KMS-11 (cell line): ENCODE measurements at regions not wholly inside any gene's neighbourhood (a gene's known extent, or its start where the extent isn't known, plus 50 kb on each side); places are given as distances from the start of the nearest gene placed in this dataset.

ENCODE experiments used
- H2AFZ ChIP-seq: fragments of 200-600 bp; sonication (generic); 2 replicates; pipeline ENCODE4 v1.6.1; 2016; ENCODE audit warnings: antibody characterized with exemption, mixed run types, low read depth
- H3K27ac ChIP-seq: fragments of 200-600 bp; sonication (generic); 2 replicates; pipeline ENCODE4 v1.6.1; 2016; ENCODE audit warnings: mild to moderate bottlenecking, mixed run types
- H3K27me3 ChIP-seq: fragments of 200-600 bp; sonication (generic); 2 replicates; pipeline ENCODE4 v1.6.1; 2017; ENCODE audit warnings: mild to moderate bottlenecking, low read depth, mixed run types, moderate library complexity; ENCODE audit not compliant: insufficient read depth
- H3K36me3 ChIP-seq: fragments of 200-600 bp; sonication (generic); 2 replicates; pipeline ENCODE4 v1.6.1; 2017; ENCODE audit warnings: mild to moderate bottlenecking, mixed run types; ENCODE audit not compliant: insufficient read depth
- H3K4me1 ChIP-seq: fragments of 200-600 bp; sonication (generic); 2 replicates; pipeline ENCODE4 v1.6.1; 2016; ENCODE audit warnings: mild to moderate bottlenecking, low read depth, mixed run types; ENCODE audit not compliant: poor library complexity, severe bottlenecking
- H3K4me2 ChIP-seq: fragments of 200-600 bp; sonication (generic); 2 replicates; pipeline ENCODE4 v1.7.0; 2016; ENCODE audit warnings: mild to moderate bottlenecking, mixed run types
- H3K4me3 ChIP-seq: fragments of 200-600 bp; sonication (generic); IDR thresholded peaks from 2 replicates; pipeline ENCODE4 v1.6.1; 2017; ENCODE audit warnings: low read depth, low read length, mixed read lengths; ENCODE audit not compliant: insufficient read depth
- H3K79me2 ChIP-seq: fragments of 200-600 bp; sonication (generic); 2 replicates; pipeline ENCODE4 v1.6.1; 2016; ENCODE audit warnings: low read depth, mixed run types; ENCODE audit not compliant: insufficient read depth
- H3K9ac ChIP-seq: fragments of 200-600 bp; sonication (generic); 2 replicates; pipeline ENCODE4 v1.6.1; 2016; ENCODE audit warnings: mild to moderate bottlenecking, mixed run types
- H4K20me1 ChIP-seq: fragments of 200-600 bp; sonication (generic); 2 replicates; pipeline ENCODE4 v1.6.1; 2016; ENCODE audit warnings: mild to moderate bottlenecking, mixed run types; ENCODE audit not compliant: insufficient read depth
- CTCF ChIP-seq: fragments of 200-600 bp; sonication (generic); conservative IDR thresholded peaks from 2 replicates; pipeline ENCODE4 v1.6.1; 2017; ENCODE audit warnings: low read depth, mild to moderate bottlenecking, antibody characterized with exemption, low read length, moderate library complexity, mixed read lengths

DNA sequence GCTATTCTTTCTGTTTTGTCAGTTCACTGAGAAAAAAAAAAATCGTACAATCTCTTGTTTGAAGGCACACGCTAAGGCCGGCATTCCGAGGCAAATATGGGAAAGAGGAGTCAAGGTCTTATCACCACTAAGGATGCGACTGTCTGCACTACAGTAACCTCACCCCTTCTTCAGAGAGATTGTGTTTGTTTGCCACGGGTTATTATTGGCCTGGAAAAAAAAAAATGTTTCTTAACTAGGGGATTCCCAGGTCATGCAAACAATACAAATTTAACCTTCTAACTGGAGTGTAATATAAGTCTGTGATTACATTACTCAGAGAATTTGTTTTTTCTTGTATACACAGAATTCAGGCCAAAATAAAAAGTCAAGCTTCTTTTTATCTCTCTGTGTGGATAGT, 168.3 kb downstream of the TMA16 start:
- Histone ChIP-seq H3K36me3 (no peaks in the 10 kb centered on the region), H3K4me2 (no peak overlapping the region), H3K79me2 (no peaks in the 10 kb centered on the region), H2AFZ (0 out of 2 replicates have a peak overlapping the region, but pooled peaks have one; percentile 11), H3K4me1 (peaks cover 8% of the 10 kb centered on the region), H4K20me1 (no peaks in the 10 kb centered on the region), H3K27me3 (no peaks in the 10 kb centered on the region), H3K27ac (no peak overlapping the region), H3K9ac (no peak overlapping the region), H3K4me3 (no peak overlapping the region)
- no peak for TF ChIP-seq CTCF

- Histone ChIP-seq H3K4me1 (peaks cover 8% of the 10 kb centered on the region), H3K79me2 (no peaks in the 10 kb centered on the region), H3K4me2 (no peak overlapping the region), H2AFZ (no peak overlapping the region), H3K9ac (no peak overlapping the region), H3K27ac (no peak overlapping the region), H3K36me3 (no peaks in the 10 kb centered on the region), H3K4me3 (no peak overlapping the region), H4K20me1 (no peaks in the 10 kb centered on the region), H3K27me3 (no peaks in the 10 kb centered on the region)
- TF ChIP-seq CTCF: no peak
These were observed 169.2 kb downstream of the TMA16 start for GRCh38 chr4:163663454-163664225.

DNA sequence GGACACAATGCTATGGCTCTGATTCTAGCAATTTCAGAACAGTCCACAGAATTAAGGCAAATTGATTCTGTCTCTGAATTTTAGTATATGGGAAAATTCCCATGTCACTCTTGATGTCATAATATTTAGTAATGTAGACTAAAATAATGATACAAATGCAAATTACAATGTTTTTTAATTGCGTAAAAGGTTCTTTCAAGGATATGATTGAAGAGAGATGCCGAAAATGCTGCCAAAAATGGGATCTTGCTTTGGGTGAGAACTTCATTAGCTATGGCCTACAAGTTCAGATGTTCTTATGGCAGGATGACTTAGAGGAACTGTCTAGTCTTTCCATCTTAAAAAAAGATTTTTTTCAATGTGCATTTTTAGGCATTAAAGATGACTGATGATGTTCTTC, 170.6 kb downstream of the TMA16 start:
- Histone ChIP-seq H3K36me3 (no peaks in the 10 kb centered on the region), H3K27me3 (no peaks in the 10 kb centered on the region), H3K4me2 (no peak overlapping the region), H3K4me1 (peaks cover 8% of the 10 kb centered on the region), H4K20me1 (no peaks in the 10 kb centered on the region), H3K27ac (no peak overlapping the region), H3K9ac (no peak overlapping the region), H3K4me3 (no peak overlapping the region), H3K79me2 (no peaks in the 10 kb centered on the region), H2AFZ (no peak overlapping the region)
- no peak for TF ChIP-seq CTCF

- Histone ChIP-seq H3K36me3 (no peaks in the 10 kb centered on the region), H3K9ac (no peak overlapping the region), H4K20me1 (no peaks in the 10 kb centered on the region), H3K27me3 (no peaks in the 10 kb centered on the region), H2AFZ (no peak overlapping the region), H3K4me2 (no peak overlapping the region), H3K4me1 (peaks cover 8% of the 10 kb centered on the region), H3K4me3 (no peak overlapping the region), H3K79me2 (no peaks in the 10 kb centered on the region), H3K27ac (no peak overlapping the region)
- TF ChIP-seq CTCF: no peak
These were observed 171.2 kb downstream of the TMA16 start for GRCh38 chr4:163665521-163666331.
